NCI-H2171 (cell line): ENCODE measurements at regions not wholly inside any gene's neighbourhood (a gene's known extent, or its start where the extent isn't known, plus 50 kb on each side); places are given as distances from the start of the nearest gene placed in this dataset.
"Not testable (repeated sequence)": the region's sequence is repeated elsewhere in the genome, so short reads cannot be mapped to it uniquely, and the experiment has no call there.

Experiments
- DNase-seq: peaks from one replicate; lab custom pipeline; 2025; lab: John Stamatoyannopoulos, UW

DNA sequence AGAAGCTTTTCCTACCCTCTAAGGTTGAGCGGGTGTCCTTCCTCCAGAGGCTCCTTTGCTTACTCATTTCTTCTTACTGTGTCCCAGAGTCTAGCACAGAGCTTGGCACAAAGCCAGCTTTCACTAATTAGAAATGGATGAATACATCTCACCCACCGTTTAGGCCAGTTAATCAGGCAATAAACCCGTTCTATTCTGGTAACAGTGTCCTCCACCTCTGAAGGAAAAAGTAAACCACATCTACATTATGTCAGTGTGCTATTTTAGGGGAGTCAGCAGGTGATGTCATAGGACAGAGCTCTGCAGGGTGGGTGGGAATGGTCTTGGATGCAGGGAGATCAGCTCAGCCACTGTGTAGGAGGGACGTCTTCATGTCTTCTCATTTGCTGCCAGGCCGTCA lies 109.2 kb downstream of the OSTF1 start:
- no peak for DNase-seq

DNA sequence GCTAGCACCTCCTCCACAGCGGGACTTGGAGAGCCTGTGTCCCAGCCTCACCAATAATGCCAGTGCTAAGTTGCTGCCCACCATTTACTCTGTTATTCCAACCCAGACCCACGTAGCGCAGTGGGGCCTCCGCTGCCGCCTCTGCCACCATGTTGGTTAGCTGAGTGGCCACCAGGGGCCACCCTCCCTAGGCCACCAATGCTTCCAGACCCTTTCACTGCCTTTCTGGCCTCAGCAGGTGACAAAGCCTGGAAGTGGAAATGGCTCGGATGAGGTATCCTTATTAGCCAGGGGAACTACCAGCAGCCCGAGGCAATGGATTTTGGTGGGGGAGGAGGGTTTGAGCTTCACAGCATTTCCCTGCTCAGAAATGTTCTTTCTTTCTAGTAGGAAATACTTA lies 110.1 kb downstream of the OSTF1 start:
- no peak for DNase-seq

DNA sequence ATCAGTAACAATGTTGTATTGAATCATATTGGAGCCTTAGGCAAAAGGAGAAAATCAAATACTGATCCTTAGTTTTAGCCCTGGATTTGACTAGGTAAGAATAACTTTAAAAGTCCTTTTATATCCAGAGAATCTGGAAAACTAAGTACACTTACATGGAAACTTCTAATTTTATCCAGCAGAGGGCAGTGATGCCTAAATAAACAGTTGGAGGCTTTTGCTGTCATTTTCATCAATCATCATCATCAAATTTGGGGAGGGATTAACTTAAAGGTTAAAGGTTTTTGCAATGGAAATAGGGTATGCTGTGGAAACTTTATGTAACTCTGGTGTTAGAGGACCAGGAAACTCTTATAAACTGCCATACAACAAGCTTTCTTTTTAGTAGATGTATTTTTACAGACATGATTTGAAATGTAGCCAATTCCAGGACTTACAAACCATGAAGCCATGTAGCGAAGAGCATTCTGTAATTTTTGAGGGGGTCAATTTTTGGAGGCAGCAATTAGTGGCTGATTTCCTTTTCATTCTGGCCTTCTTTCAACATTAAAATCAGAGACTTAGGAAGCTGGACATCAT lies 112.7 kb downstream of the OSTF1 start:
- DNase-seq: no peak

DNA sequence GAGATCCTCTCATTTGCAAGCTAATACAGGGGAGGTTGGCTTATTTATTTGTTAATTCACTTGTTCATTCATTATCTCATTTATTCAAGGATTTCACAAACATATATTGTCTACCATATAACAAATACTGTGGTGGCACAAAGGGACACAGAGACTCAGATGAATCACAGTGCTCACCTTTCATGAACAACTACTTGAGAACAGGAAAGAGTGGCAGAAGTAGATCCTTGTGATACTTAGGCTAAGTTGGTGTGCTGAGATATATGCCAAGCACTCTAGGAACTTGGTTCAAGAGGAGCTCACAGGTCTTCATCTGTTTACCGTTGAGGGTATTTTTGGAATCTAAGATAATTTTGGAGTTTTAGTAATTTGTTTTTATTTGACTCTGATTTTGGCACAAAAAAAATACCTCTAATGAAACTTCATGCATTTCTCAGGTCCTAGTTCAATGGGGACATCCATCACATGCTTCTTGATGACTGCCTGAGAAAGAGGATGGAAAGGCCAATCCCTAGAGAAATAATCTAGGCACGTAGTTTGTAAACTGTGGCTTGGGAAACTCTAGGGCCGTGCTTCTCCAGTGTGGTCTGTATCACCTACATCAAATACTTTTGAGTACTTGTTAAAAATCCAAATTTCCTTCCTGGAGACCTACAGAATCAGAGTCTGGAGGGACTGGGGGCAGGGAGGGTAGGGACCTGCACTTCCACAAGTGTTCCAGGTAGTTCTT lies 113.3 kb downstream of the OSTF1 start:
- DNase-seq: no peak

DNA sequence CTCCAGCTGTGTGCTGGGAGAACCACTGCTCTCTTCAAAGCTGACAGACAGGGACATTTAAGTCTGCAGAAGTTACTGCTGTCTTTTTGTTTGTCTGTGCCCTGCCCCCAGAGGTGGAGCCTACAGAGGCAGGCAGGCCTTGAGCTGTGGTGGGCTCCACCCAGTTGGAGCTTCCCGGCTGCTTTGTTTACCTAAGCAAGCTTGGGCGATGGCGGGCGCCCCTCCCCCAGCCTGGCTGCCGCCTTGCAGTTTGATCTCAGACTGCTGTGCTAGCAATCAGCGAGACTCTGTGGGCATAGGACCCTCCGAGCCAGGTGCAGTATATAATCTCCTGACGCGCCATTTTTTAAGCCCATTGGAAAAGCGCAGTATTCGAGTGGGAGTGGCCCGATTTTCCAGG lies 119.7 kb downstream of the OSTF1 start:
- not testable (repeated sequence) for DNase-seq

DNA sequence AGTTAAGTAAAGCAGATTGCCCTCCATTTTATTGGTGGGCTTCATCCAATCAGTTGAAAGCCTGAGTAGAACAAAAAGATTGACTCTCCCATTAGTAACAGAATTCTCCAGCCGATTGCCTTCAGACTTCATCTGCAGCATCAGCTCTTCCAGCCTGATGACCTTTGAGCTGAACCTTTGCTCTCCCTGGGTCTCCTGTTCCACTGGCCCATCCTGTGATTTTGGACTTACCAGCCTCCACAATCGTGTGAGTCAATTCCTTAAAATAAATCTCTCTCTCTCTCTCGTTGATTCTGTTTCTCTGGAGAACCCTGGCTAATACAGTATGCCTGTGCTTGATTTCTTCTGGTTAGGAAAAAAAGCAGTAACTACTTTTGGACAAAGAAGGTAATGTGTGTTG lies 121.9 kb downstream of the OSTF1 start:
- no peak for DNase-seq

DNA sequence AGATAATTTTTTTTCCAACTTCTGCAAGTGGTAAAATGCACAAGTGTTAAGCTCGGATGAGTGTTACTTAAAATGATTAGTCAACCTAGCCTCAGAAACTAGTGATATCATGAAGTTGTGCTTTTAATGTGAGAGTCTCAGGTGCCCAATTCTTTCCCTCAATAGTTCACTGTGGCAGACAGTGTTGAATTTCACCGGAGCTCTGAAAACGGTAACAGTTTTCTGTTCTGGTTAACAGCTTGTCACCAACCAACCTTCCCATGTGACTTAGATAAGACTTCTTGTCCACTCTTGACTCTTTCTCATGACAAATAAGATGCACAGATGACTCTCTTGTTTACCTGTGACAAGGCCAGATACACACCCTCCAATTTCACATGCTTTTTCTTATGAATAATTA lies 125.5 kb downstream of the OSTF1 start:
- DNase-seq: no peak

DNA sequence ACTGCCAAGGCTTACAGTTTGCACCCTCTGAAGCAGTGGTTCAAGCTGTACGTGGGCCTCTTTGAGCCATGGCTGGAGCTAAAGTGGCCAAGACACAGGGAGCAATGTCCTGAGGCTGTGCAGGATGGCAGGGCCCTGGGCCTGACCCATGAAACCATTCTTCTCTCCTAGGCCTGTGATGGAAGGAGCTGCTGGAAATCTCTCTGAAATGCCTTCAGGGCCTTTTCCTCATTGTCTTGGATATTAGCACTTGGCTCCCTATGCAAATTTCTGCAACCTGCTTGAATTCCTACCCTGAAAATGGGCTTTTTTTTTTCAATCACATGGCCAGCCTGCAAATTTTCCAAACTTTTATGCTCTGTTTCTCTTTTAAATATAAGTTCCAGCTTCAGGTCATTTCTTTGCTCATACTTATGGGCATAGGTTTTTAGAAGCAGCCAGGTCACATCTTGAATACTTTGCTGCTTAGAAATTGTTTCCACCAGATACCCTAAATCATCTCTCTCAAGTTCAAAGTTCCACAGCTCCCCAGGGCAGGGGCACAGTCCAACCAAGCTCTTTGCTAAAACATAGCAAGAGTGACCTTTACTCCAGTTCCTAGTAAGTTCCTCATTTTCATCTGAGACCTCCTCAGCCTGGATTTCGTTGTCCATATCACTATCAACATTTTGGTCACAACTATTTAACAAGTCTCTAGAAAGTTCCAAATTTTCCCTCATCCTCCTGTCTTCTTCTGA lies 138.3 kb downstream of the OSTF1 start:
- no peak for DNase-seq

DNA sequence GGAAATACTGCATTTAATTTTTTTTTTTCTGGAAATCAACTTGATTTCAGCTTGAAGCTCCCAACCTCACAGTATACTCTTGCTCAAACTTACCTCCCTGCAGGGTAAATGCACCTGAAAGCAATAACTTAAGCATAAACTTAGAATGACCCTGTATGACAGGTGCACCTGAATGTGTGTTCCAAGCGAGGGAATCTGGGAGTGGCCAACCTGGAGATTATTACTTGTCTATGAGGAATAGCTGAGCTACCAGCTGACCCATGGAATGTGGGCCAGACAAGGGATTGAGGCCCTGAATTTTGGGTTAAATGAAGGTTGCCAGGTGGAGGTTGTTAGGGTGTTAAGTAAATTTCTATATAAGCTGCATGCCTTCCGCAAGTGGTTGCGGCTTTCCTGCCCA lies 140.6 kb downstream of the OSTF1 start:
- DNase-seq: no peak

DNA sequence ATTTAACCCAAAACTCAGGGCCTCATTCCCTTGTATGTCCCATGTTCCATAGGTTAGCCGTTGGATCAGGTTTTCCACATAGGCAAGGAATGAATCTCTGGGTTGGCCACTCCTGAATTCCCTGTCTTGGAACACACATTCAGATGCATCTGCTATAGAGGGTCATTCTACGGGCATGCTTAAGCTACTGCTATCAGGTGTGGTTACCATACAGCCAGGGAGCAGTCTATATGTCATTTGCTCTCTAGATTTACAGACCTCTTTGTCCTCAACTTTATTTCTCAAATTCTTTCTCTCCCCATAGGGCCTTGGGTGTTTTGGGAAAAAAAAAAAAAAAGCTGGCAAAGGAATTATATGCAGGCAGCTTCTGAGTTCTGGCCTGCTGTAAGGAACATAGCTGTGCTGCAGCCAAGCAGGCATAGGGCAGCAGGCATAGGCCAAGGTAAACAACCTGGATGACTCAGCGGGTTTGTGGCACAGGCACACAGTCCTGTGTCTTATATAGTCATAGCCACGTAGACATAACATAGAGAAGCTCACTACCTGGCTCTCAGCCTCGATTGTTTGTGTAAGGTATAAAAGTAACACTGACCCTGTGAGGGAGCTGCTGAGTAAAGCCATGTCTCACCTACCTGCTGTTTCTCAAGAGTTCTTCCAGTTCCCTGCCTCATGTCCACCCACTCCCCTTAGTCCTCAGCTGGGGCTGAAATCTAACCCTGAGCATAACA lies 141.5 kb downstream of the OSTF1 start:
- no peak for DNase-seq

DNA sequence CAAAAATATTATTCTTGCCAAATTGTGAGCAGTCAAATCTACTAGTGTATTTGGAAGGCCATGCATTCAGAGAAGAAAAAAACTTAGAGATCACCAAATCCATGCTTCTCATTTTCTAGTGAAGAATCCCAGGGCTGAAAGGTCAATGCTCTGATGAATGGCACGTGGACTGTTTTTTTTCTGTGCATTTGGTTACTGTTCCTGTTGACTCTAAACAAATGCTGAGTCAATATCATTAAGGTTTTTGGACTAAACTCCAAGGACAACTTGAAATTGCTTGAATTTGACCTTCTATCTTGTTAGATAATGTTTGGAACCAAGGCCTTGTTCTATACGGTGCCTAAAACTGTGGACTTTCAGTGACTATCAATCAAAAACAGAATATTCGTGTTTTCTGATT lies 142.2 kb downstream of the OSTF1 start:
- DNase-seq: no peak

DNA sequence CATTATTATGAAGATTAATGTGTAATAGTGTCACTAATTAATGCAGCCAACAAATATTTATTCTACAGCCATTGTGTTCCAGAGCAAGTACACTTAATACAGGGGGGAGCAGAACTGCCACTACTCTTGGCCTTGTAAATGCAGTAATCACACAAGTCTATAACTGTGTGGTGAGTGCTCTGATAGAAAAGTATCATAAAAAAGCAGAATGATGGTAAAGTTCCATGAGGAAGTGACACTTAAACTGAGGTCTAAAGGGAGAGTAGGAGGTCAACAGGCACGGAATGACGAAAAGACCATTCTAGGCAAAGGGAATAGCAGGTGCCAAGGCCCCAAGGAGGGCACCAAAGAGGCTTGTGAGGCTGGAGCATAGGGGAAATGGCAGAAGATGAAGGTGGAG lies 142.9 kb downstream of the OSTF1 start:
- DNase-seq: no peak

DNA sequence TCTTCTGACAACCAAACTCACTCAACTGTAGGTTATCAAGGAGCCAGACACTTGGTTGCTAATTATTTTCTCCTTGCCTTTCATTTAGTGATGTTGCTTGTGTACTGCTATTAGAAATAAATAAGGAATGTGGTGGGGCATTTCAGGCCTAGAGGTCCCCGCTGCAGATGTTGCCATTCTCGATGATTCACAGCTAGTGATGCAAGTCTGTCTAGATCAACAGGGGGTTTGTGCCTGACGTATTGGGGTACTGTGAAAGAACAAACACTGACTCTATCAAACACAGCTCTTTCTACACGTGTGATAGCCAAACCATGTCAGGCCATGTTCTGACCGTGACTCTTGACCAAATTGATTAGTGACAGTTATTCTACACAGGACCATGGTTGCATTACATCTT lies 144.7 kb downstream of the OSTF1 start:
- DNase-seq: no peak

DNA sequence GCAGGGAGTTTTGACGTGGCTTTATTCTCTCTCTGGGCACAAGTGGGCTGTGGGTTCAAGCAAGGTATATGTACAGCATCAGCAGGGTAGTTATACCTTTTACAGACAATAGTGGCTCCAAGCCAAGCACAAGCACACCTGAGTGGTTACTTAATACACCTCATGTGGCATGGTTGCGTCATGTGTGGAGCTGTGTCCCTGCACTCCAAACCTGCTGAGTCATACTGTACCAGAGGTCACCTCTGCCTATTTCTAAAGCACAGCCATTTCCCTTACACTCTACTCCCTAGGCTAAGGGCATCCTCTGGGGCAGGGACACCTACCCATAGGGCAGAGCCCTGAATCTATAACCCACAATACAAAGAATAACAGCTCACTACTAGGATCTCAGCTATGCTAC lies 147.3 kb downstream of the OSTF1 start:
- DNase-seq: no peak

DNA sequence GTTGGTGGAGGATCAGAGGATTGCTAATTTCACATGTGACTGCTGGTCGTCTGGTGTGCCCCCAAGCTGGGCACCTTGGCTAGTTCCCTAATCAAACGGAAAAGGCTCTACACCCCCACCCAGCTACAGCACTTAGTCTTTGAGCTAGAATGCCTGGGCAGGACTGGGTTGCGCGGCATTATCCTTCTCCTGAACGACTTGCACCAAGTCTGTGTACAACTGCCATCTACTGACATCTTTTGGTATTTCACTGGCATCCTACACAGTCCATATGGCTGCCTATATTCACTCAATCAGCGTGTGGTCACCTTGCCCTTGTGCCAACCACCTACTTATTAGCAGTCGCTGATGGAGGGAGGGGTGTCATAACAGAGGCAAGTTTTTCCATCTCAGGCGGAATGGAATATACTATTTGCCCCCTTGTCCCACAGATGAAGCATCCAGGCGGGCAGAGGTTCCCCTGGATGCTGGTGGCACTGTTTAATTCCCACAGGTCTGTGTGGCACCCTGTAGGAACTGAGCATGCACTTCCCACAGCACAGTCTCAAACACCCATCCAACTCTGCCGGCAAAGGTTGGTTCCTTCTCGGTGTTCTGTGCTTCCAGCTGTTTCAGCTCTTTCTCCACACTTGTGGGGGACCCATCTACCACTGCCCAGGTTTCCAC lies 150.1 kb downstream of the OSTF1 start:
- peak; percentile 7 for DNase-seq

DNA sequence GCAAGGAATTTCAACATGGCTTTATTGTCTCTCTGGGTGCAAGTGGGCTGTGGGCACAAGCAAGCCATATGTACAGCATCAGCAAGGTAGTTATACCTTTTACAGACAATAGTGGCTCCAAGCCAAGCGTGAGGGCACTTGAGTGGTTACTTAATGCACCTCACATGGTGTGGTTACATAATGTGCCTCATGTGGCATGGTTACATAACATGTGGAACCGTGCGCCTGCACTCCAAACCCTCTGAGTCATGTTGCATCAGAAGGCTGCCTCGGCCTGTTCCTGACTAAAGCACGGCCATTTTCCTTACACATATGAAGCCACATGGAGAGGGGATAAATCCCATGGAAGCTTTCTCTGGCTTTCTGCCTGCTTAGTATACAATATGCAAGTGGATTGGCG lies 150.9 kb downstream of the OSTF1 start:
- DNase-seq: no peak

DNA sequence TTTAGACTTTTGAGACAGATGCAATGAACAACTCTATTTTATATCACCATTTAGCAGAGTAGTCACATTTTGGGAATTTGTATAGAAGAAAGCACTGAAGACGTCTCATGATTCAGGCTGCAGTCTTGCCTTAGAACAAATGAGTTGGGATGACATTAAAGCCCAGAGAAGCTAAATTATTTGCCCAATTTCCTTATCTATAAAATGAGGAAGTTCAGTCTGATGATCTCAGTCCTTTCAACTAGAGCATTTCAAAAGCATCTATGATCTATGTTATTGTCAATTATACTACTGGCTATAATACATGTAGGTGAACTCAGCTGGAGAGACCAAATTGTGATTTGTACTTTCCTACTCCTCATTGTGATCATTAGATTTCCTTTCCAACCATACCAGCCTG lies 154.1 kb downstream of the OSTF1 start:
- DNase-seq: no peak

DNA sequence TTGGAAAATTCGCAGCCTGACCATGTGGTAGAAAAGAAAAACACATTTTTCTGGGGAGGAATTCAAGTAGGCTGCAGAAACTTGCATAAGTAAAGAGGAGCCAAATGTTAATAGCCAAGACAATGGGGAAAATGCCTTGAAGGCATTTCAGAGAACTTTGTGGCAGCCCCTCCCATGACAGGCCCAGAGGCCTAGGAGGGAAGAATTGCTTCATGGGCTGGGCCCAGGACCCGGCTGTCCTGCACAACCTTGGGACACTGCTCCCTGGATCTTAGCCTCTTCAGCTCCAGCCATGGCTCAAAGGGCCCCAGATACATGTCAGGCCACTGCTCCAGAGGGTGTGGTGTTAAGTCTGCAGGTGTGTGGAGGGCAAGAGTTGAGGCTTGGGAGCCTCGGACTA lies 158.6 kb downstream of the OSTF1 start:
- no peak for DNase-seq

DNA sequence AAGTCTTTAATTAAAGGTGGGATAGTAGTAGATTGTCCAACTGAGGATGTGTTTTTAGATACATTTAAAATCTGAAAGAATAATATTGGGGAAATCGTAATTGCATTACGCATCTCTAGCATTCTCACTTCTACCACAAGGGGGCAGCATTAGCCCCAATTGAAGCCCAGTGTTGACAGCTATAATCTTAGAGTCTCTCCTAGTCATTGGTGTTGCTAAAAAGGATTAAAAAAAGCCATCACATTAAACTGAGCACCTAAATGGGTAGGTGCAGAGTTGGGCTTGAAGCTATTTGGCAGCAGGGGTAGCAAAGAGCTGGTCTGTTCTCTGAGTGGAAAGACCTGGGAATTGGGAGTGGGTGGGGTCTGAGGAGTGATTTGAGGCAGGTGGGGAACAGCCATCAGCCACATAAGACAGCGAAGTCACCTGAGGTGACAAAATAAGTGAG lies 177.2 kb downstream of the OSTF1 start:
- DNase-seq: no peak

DNA sequence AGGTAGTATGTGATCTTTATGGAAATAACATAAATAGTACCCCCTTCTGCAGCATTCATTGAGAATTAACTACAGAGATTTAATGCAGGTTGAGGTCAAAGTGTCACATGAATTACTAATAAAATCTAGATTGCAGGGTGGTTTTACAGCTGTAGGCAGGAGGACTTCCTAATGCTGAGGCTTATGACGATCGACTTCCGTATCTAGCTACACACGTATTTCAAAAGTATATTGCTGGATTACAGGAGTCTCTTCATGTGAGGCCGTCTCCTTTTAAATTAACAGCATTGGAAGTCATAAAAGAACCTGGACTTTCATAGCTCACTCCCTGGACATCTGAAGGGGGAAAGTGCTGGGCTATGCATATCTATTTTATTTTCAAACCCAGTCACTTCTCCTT lies 180.9 kb downstream of the OSTF1 start:
- DNase-seq: no peak

DNA sequence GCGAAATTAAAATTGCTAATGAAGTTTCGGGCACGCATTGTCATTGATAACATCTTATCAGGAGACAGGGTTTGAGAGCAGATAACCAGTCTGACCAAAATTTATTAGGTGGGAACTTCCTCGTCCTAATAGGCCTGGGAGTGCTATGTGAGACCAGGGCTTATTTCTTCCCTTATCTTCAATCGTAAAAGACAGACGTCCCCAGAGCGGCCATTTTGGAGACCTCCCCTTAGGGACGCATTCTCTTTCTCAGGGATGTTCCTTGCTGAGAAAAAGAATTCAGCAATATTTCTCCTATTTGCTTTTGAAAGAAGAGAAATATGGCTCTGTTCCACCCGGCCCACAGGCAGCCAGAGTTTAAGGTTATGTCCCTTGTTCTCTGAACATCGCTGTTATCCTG lies 184.7 kb downstream of the OSTF1 start:
- not testable (repeated sequence) for DNase-seq

DNA sequence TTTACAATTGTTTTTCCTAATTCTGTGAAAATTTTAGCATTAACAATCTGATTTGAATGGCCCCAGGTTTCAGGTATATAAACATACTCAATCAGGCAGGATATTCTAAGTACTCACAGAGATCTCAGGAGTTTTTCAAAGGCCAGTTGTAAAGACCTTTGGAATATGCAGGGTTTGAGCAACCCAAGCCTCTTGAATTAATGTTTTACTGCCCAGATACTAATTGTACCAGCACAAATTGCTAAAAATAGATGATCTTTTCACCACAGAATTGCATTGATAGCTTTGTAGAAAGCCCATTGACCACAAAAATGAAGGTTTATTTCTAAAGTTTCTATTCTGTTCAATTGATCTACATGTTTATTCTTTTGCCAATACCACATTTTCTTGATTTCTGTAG lies 186.5 kb downstream of the OSTF1 start:
- DNase-seq: no peak
